Stimulated activated CD8-positive, alpha-beta memory T cell treated with anti-CD3 and anti-CD28 coated beads, Interleukin-4, amount 100 ng/mL, for 4 hours (primary cell): ENCODE measurements at regions not wholly inside any gene's neighbourhood (a gene's known extent, or its start where the extent isn't known, plus 50 kb on each side); places are given as distances from the start of the nearest gene placed in this dataset.
"Not testable (repeated sequence)": the region's sequence is repeated elsewhere in the genome, so short reads cannot be mapped to it uniquely, and the experiment has no call there.

Source experiments
- DNase-seq, 2 donors: peaks; one replicate each; pipeline ENCODE4 v3.0.0-alpha.2; 2020; ENCODE audit warnings: low read depth in 2 of 2, low spot score in 1 of 2

- DNase-seq = no peak
Observed at GRCh38 chr18:70405052-70405451, 116.2 kb downstream of the SOCS6 start.

- DNase-seq = no peak
Observed at GRCh38 chr18:70400476-70400875, 111.6 kb downstream of the SOCS6 start.

GRCh38 chr18:70398076-70398475 lies 109.2 kb downstream of the SOCS6 start:
- DNase-seq = no peak

DNA sequence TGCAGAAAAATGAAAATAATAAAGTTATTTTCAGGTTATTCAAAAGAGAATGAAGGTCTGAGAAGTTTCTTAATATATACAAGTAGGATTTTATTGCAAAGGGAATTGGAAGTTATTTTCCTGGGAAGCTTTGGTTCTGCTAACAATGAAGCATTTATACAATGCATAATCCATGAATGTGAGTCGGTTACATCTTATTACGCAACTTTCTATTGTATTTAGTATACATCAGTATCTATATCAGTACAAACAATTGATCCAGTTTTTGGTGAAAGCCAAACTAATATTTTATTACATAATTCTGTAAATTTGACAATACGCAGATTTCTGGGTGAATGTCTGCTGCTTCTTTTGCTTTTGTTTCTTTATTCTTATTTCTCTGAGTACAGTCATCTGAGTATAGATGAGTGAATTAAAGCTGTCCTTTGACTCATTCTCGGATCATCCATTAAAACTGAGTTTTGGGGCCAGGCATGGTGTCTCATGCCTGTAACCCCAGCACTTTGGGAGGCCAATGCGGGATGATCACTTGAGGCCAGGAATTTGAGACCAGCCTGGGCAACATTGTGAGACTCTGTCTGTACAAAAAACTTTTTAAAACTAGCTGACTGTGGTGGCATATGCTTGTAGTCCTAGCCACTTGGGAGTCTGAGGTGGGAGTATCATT lies 108.5 kb downstream of the SOCS6 start:
- no peak for DNase-seq

- not testable (repeated sequence) for DNase-seq
Observed at GRCh38 chr18:70395771-70396170, 106.9 kb downstream of the SOCS6 start.

GRCh38 chr18:70394672-70395071 lies 105.8 kb downstream of the SOCS6 start:
- no peak for DNase-seq

DNA sequence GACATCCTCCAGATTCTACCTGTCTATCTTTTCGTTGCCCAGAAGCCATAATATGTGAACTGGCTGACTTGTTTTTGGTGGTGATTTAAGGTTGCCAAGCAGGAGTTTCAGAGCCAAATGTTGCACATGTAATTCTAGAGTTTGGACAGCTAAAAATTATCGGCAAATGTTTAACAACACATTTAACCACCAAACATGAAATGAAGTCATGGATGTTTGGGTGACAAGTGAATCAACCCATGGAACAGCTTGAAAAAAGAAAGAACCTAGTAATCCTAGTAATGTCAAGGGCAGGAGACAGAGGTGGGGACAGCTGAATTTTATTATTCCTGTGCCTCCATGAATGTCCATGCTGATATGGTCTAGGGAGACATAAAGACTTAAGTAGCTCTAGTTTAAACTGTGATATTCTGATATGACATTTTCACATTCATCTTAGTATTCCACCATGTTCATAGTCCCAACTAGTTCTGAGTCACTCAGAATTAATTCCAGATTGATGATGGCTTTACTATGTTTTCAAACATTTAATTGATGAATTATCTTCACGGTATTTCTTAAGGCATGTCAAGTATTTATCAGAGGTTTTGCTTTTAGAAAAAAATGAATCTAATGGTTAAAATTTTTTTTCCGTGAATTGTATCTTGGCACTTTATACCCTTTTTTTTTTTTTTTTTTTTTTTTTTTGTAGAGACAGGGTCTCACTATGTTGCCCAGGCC lies 101.7 kb downstream of the SOCS6 start:
- no peak for DNase-seq

DNA sequence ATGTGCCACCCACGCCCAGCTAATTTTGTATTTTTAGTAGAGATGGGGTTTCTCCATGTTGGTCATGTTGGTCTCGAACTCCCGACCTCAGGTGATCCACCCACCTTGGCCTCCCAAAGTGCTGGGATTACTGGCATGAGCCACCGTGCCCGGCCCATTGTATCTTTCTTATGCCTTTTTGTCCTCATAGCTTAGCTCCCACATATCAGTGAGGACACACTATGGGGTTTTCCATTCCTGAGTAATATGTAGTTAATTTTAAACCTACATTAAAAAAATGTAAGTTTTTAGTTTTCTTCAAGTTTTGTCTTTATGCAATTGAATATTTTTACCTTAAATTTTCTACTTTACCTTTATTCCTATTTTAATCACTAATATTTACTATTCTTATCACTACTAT lies 100.2 kb downstream of the SOCS6 start:
- DNase-seq = not testable (repeated sequence)

- DNase-seq = no peak
Observed at GRCh38 chr18:70387027-70387426, 98.2 kb downstream of the SOCS6 start.

DNA sequence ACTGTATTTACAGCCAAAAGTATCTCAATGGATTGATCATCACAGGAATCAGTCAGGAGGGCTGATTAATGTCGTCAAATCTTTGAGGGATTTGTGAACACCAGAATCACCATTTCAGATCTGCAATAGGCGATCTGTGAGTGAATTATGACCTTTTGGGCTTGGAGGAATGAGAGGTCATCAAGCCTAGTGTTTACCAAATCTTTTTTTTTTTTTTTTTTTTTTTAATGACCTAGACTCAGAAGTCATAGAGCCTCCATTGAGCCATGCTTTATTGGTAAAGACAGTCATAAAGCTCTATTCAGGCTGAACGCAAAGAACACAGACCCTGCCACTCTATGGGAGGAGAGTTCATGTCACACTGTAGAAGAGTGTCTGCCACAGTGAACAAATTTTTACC lies 97.7 kb downstream of the SOCS6 start:
- DNase-seq = no peak

- no peak for DNase-seq
Observed at GRCh38 chr18:70385474-70385873, 96.6 kb downstream of the SOCS6 start.

GRCh38 chr18:70384181-70384790 lies 95.4 kb downstream of the SOCS6 start:
- DNase-seq = no peak

DNA sequence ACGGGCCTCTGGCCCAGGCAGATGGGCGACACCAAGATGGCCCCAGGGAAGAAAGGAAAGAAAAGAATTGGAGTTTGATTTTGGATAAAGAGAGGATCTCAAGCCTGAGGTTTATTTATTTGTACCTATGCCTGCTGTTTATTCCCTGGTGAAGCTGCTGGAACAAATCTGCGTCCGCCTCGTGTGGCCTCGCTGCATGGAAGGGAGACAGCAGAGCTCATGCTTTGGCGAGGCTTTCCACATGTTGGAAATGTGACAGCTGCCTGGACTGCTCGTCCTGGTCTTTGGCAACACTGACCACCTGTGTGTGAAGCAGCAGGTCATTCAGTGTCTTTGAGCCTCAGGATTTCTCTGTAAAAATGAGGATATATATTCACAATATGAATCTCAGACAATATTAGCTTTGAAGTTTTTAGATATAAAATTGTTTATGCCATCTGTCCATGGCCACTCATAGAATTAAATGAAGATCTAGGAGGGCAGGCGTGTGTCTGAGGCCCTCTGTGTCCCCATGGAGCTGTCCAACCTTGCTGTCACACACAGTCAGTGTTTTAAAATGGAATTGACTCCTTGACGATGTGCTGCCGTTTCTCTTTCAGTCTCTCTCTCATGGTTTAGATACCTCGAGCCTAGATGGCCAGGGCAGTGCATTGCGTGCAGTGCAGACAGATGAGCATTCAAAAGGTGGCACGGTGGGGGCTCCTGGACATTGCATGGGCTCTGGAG lies 94.3 kb downstream of the SOCS6 start:
- DNase-seq = no peak

DNA sequence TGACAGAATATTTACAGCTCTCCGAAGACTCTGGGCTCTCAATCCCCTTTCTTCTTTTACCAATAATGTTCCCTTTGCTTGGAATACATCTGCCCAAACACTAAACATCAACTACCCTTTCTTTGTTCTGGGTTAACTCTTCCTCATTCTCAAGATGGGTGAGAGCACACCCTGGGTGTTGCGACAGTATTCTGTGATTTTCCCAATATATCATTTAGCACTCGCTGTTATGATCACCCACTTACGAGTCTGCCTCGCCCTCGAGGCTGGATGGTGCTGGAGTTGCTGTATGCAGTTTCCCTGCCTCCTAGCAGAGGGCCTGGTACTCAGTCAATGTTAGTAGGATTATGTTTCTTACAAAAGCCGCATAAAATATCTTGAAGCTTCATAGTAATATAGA lies 93.2 kb downstream of the SOCS6 start:
- DNase-seq = no peak

DNA sequence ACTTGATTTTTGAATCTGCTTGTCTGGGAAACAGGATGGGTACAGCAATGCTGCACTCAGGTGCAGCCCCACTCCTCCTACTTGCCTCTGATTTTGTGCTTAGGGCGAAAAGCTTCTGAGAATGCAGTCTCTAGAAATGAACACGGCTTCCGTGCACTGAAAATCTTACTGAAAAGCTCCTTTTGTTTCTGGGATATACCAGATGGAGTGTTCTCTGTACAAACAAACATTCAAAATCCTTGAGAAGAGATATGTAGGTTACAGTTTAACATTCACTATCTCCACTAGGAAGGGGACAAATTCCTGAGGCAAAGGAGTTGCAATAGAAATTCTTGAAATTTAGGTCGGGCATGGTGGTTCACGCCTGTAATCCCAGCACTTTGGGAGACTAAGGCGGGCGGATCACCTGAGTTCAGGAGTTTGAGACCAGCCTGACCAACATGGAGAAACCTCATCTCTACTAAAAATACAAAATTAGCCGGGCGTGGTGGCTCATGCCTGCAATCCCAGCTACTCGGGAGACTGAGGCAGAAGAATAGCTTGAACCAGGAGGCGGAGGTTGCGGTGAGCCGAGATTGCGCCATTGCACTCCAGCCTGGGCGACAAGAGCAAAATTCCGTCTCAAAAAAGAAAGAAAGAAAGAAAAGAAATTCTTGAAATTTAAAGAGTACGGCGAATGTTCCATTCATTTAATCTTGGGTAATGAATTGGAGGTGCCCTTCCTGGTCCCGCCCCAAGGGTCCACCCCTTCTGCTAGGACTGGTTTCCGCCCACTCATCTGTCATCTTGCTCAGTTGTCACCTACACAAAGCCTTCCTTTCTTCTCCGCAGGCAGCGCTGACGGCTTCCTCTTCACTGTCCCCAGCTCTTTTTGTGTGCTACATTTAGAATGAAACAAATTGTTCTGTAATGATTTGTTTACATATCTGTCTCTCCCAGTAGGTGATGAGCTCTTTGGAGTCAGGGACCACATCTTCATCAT lies 92.4 kb downstream of the SOCS6 start:
- no peak for DNase-seq
